IMR-90 (cell line): ENCODE measurements at regions not wholly inside any gene's neighbourhood (a gene's known extent, or its start where the extent isn't known, plus 50 kb on each side); places are given as distances from the start of the nearest gene placed in this dataset.

Experiments
- ATAC-seq: fragments of 200-7000 bp; cut with Tn5 transposase; 2 replicates; pipeline ENCODE4 v1.9.1; 2020; ENCODE audit warnings: low read depth, mild to moderate bottlenecking, moderate library complexity
- BruUV-seq: library from RNA; stranded (reverse); fragments of 400-500 nt; replicated peaks from 2 replicates; lab custom pipeline; 2021; lab: Mats Ljungman, UMichigan
- CTCF ChIA-PET: fragments of 300-600 bp; formaldehyde crosslinking; extraction: SDS; loops from one replicate; lab custom pipeline; 2021; ENCODE audit warnings: antibody characterized with exemption; lab: Yijun Ruan, JAX
- POLR2A ChIA-PET: fragments of 300-600 bp; sonication (Branson Sonifier 250); formaldehyde crosslinking; loops from one replicate; lab custom pipeline; 2022; ENCODE audit warnings: antibody characterized with exemption; ENCODE audit not compliant: unreplicated experiment; lab: Charles Lee
- DNase-seq: peaks from one replicate; pipeline ENCODE4 v3.0.0; 2013
- H2AFZ ChIP-seq: replicated peaks from 2 replicates; pipeline ENCODE3; 2013; ENCODE audit warnings: low read length, mild to moderate bottlenecking; ENCODE audit not compliant: poor library complexity
- H2AK5ac ChIP-seq: 2 replicates; pipeline ENCODE4 v1.6.1; 2013; ENCODE audit warnings: low read depth, low read length, inconsistent platforms
- H2AK9ac ChIP-seq: replicated peaks from 2 replicates; pipeline ENCODE3; 2013; ENCODE audit warnings: mild to moderate bottlenecking, low read depth, low read length, moderate library complexity; ENCODE audit not compliant: poor library complexity
- H2BK120ac ChIP-seq: 2 replicates; pipeline ENCODE4 v1.6.1; 2013; ENCODE audit warnings: low read depth, low read length, inconsistent platforms
- H2BK15ac ChIP-seq: 3 replicates; pipeline ENCODE4 v1.6.1; 2013; ENCODE audit warnings: low read depth, low read length, inconsistent platforms
- H2BK20ac ChIP-seq: 2 replicates; pipeline ENCODE4 v1.6.1; 2013; ENCODE audit warnings: low read depth, mild to moderate bottlenecking, inconsistent platforms, low read length, moderate library complexity
- H2BK5ac ChIP-seq: 2 replicates; pipeline ENCODE4 v1.6.1; 2013; ENCODE audit warnings: mild to moderate bottlenecking, low read depth, low read length, inconsistent platforms; ENCODE audit not compliant: poor library complexity, severe bottlenecking
- H3K14ac ChIP-seq: replicated peaks from 2 replicates; pipeline ENCODE4 v1.6.1; 2013; ENCODE audit warnings: low read depth, low read length, inconsistent platforms
- H3K18ac ChIP-seq: 2 replicates; pipeline ENCODE4 v1.6.1; 2013; ENCODE audit warnings: low read depth, low read length, control low read depth
- H3K23ac ChIP-seq: 2 replicates; pipeline ENCODE4 v1.6.1; 2013; ENCODE audit warnings: low read depth, low read length, inconsistent platforms
- H3K27ac ChIP-seq: 2 replicates; pipeline ENCODE4 v1.5.1; 2013; ENCODE audit warnings: mild to moderate bottlenecking, control low read depth, low read length; ENCODE audit not compliant: insufficient read depth
- H3K27me3 ChIP-seq: 2 replicates; pipeline ENCODE4 v1.6.1; 2013; ENCODE audit warnings: low read length; ENCODE audit not compliant: control insufficient read depth, insufficient read depth
- H3K36me3 ChIP-seq: 2 replicates; pipeline ENCODE4 v1.6.1; 2013; ENCODE audit warnings: low read length, mixed read lengths; ENCODE audit not compliant: control insufficient read depth, insufficient read depth
- H3K4ac ChIP-seq: 2 replicates; pipeline ENCODE4 v1.6.1; 2013; ENCODE audit warnings: low read depth, low read length, inconsistent platforms
- H3K4me1 ChIP-seq: 2 replicates; pipeline ENCODE4 v1.6.1; 2013; ENCODE audit warnings: low read length, mixed read lengths; ENCODE audit not compliant: control insufficient read depth, insufficient read depth
- H3K4me2 ChIP-seq: 2 replicates; pipeline ENCODE4 v1.6.1; 2013; ENCODE audit warnings: low read depth, mild to moderate bottlenecking, control low read depth, low read length, moderate library complexity
- H3K4me3 ChIP-seq: 2 replicates; pipeline ENCODE4 v1.5.1; 2013; ENCODE audit warnings: low read depth, mild to moderate bottlenecking, control low read depth, low read length, moderate library complexity; ENCODE audit not compliant: insufficient read depth
- H3K56ac ChIP-seq: 2 replicates; pipeline ENCODE4 v1.6.1; 2013; ENCODE audit warnings: low read length, inconsistent platforms; ENCODE audit not compliant: insufficient read depth; ENCODE audit errors: extremely low read depth
- H3K79me1 ChIP-seq, 2 experiments: 2 replicates each; pipeline ENCODE4 v1.6.1; 2013; ENCODE audit warnings: low read length in 2 of 2, inconsistent platforms in 1 of 2, low read depth in 1 of 2
- H3K9ac ChIP-seq: 2 replicates; pipeline ENCODE4 v1.6.1; 2013; ENCODE audit warnings: low read depth, low read length, control low read depth
- H3K9me1 ChIP-seq: 2 replicates; pipeline ENCODE4 v1.6.1; 2013; ENCODE audit warnings: low read length, inconsistent platforms; ENCODE audit not compliant: insufficient read depth
- H3K9me3 ChIP-seq: 2 replicates; pipeline ENCODE4 v1.6.1; 2013; ENCODE audit warnings: low read length; ENCODE audit not compliant: control insufficient read depth, insufficient read depth
- H4K20me1 ChIP-seq: 2 replicates; pipeline ENCODE4 v1.6.1; 2013; ENCODE audit warnings: low read length, inconsistent platforms; ENCODE audit not compliant: insufficient read depth
- H4K5ac ChIP-seq: 2 replicates; pipeline ENCODE4 v1.6.1; 2013; ENCODE audit warnings: mild to moderate bottlenecking, low read depth, low read length, control low read depth
- H4K8ac ChIP-seq, 2 experiments: 2 replicates each; pipeline ENCODE4 v1.6.1; 2013; ENCODE audit warnings: low read depth in 2 of 2, low read length in 2 of 2, control low read depth in 1 of 2, inconsistent platforms in 1 of 2
- H4K91ac ChIP-seq: 2 replicates; pipeline ENCODE4 v1.6.1; 2013; ENCODE audit warnings: low read depth, low read length, inconsistent platforms; ENCODE audit not compliant: insufficient read depth
- CEBPB ChIP-seq: IDR thresholded peaks from 2 replicates; pipeline ENCODE4 v1.6.1; 2012; ENCODE audit warnings: low read depth, low read length, improper control_type of control experiment
- MXI1 ChIP-seq: IDR thresholded peaks from 2 replicates; pipeline ENCODE4 v1.6.1; 2012; ENCODE audit warnings: low read depth, mild to moderate bottlenecking, low read length, moderate library complexity, borderline replicate concordance
- WGBS, 2 experiments: methylation state at CpG; one replicate each; pipeline versions ENCODE4 v1.1.5 to v1.1.7; 2013; ENCODE audit warnings: missing lambda C conversion rate in 2 of 2; ENCODE audit not compliant: insufficient read length in 1 of 2; ENCODE audit errors: extremely low coverage in 2 of 2; 5-methylcytosine and 5-hydroxymethylcytosine counted together
- dilution Hi-C: fragments of 300-500 bp; cut with HindIII; formaldehyde crosslinking; loops from one replicate; pipeline ENCODE4 v1.14.3; 2018; ENCODE audit warnings: low sequenced_read_pairs; ENCODE audit not compliant: unreplicated experiment
- in situ Hi-C: fragments of 300-500 bp; cut with MboI; formaldehyde crosslinking; loops from 3 replicates; pipeline ENCODE4 v1.14.3; 2019; ENCODE audit warnings: low sequenced_read_pairs, inconsistent platforms, mixed read lengths
- intact Hi-C: fragments of 100-400 bp; cut with micrococcal nuclease; formaldehyde crosslinking; loops from 2 replicates; pipeline ENCODE4 v1.10.0; 2022

DNA sequence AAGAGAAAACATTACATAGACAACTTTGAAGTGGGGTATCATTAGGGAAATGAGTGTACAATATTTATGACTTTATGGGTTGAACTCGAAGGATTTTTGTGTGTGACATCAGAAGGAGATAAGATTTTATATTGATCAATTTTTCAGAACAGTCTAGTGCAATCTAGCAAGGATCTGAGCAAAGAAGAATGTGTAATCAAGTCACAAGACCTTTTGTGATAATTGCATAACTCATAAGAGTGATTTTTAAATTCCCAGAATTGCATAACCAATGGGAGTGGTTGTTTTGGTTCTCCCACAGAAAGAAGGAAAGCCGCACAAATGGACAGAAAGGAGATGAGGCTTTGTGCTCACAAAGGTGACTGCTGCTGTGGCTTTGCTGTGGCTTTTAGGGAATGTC is 441.8 kb upstream of the FLRT2 start:
- BruUV-seq = no TSS peak
- POLR2A ChIA-PET = no interaction called here

More for the DNA sequence above, 441.8 kb upstream of the FLRT2 start:
- no peak overlapping the region for H4K8ac ChIP-seq
- H3K4ac ChIP-seq = no peak overlapping the region
- no peak overlapping the region for H3K4me2 ChIP-seq
- no peaks in the 10 kb centered on the region for H3K4me1 ChIP-seq
- H3K14ac ChIP-seq = no peak overlapping the region
- H2AFZ ChIP-seq = no peak overlapping the region
- intact Hi-C loops (loop anchor here (10.0 kb wide), 1 partner anchor 437 kb away; no protein-coding TSS in a partner anchor), in situ Hi-C loops (no loop called here), dilution Hi-C loops (no loop called here)
- H4K91ac ChIP-seq = no peak overlapping the region
- H3K9ac ChIP-seq = no peak overlapping the region
- H2BK20ac ChIP-seq = no peak overlapping the region
- no peaks in the 10 kb centered on the region for H3K79me1 ChIP-seq
- DNase-seq (no peak), ATAC-seq (no peak)
- no peaks in the 10 kb centered on the region for H3K9me1 ChIP-seq
- H3K27ac ChIP-seq = no peak overlapping the region
- no peaks in the 10 kb centered on the region for H4K20me1 ChIP-seq
- TF ChIP-seq MXI1 (no peak), CEBPB (0 out of 2 replicates have a peak, but pooled peaks have one; percentile 20)
- no peak overlapping the region for H3K4me3 ChIP-seq
- WGBS, 2 experiments = no CpG with 5 or more reads among the region's 2 CpGs
- H3K18ac ChIP-seq = no peak overlapping the region
- no peak overlapping the region; the same call in 1 of the 2 replicates for H4K5ac ChIP-seq
- H2BK15ac ChIP-seq = no peak overlapping the region
- no peak overlapping the region for H2AK5ac ChIP-seq
- CTCF ChIA-PET = no interaction called here
- no peaks in the 10 kb centered on the region for H3K9me3 ChIP-seq
- H3K36me3 ChIP-seq = no peaks in the 10 kb centered on the region
- H3K23ac ChIP-seq = no peak overlapping the region
- H2BK120ac ChIP-seq = no peak overlapping the region
- H3K56ac ChIP-seq = no peak overlapping the region
- H2AK9ac ChIP-seq = no peak overlapping the region
- no peak overlapping the region for H2BK5ac ChIP-seq
- no peaks in the 10 kb centered on the region for H3K27me3 ChIP-seq
